IMR-90 (cell line): ENCODE measurements at regions not wholly inside any gene's neighbourhood (a gene's known extent, or its start where the extent isn't known, plus 50 kb on each side); places are given as distances from the start of the nearest gene placed in this dataset.

Experiments used
- ATAC-seq: fragments of 200-7000 bp; cut with Tn5 transposase; 2 replicates; pipeline ENCODE4 v1.9.1; 2020; ENCODE audit warnings: low read depth, mild to moderate bottlenecking, moderate library complexity
- BruUV-seq: library from RNA; stranded (reverse); fragments of 400-500 nt; replicated peaks from 2 replicates; lab custom pipeline; 2021; lab: Mats Ljungman, UMichigan
- CTCF ChIA-PET: fragments of 300-600 bp; formaldehyde crosslinking; extraction: SDS; loops from one replicate; lab custom pipeline; 2021; ENCODE audit warnings: antibody characterized with exemption; lab: Yijun Ruan, JAX
- POLR2A ChIA-PET: fragments of 300-600 bp; sonication (Branson Sonifier 250); formaldehyde crosslinking; loops from one replicate; lab custom pipeline; 2022; ENCODE audit warnings: antibody characterized with exemption; ENCODE audit not compliant: unreplicated experiment; lab: Charles Lee
- DNase-seq: peaks from one replicate; pipeline ENCODE4 v3.0.0; 2013
- H2AFZ ChIP-seq: replicated peaks from 2 replicates; pipeline ENCODE3; 2013; ENCODE audit warnings: low read length, mild to moderate bottlenecking; ENCODE audit not compliant: poor library complexity
- H2AK5ac ChIP-seq: 2 replicates; pipeline ENCODE4 v1.6.1; 2013; ENCODE audit warnings: low read depth, low read length, inconsistent platforms
- H2AK9ac ChIP-seq: replicated peaks from 2 replicates; pipeline ENCODE3; 2013; ENCODE audit warnings: mild to moderate bottlenecking, low read depth, low read length, moderate library complexity; ENCODE audit not compliant: poor library complexity
- H2BK120ac ChIP-seq: 2 replicates; pipeline ENCODE4 v1.6.1; 2013; ENCODE audit warnings: low read depth, low read length, inconsistent platforms
- H2BK15ac ChIP-seq: 3 replicates; pipeline ENCODE4 v1.6.1; 2013; ENCODE audit warnings: low read depth, low read length, inconsistent platforms
- H2BK20ac ChIP-seq: 2 replicates; pipeline ENCODE4 v1.6.1; 2013; ENCODE audit warnings: low read depth, mild to moderate bottlenecking, inconsistent platforms, low read length, moderate library complexity
- H2BK5ac ChIP-seq: 2 replicates; pipeline ENCODE4 v1.6.1; 2013; ENCODE audit warnings: mild to moderate bottlenecking, low read depth, low read length, inconsistent platforms; ENCODE audit not compliant: poor library complexity, severe bottlenecking
- H3K14ac ChIP-seq: replicated peaks from 2 replicates; pipeline ENCODE4 v1.6.1; 2013; ENCODE audit warnings: low read depth, low read length, inconsistent platforms
- H3K18ac ChIP-seq: 2 replicates; pipeline ENCODE4 v1.6.1; 2013; ENCODE audit warnings: low read depth, low read length, control low read depth
- H3K23ac ChIP-seq: 2 replicates; pipeline ENCODE4 v1.6.1; 2013; ENCODE audit warnings: low read depth, low read length, inconsistent platforms
- H3K27ac ChIP-seq: 2 replicates; pipeline ENCODE4 v1.5.1; 2013; ENCODE audit warnings: mild to moderate bottlenecking, control low read depth, low read length; ENCODE audit not compliant: insufficient read depth
- H3K27me3 ChIP-seq: 2 replicates; pipeline ENCODE4 v1.6.1; 2013; ENCODE audit warnings: low read length; ENCODE audit not compliant: control insufficient read depth, insufficient read depth
- H3K36me3 ChIP-seq: 2 replicates; pipeline ENCODE4 v1.6.1; 2013; ENCODE audit warnings: low read length, mixed read lengths; ENCODE audit not compliant: control insufficient read depth, insufficient read depth
- H3K4ac ChIP-seq: 2 replicates; pipeline ENCODE4 v1.6.1; 2013; ENCODE audit warnings: low read depth, low read length, inconsistent platforms
- H3K4me1 ChIP-seq: 2 replicates; pipeline ENCODE4 v1.6.1; 2013; ENCODE audit warnings: low read length, mixed read lengths; ENCODE audit not compliant: control insufficient read depth, insufficient read depth
- H3K4me2 ChIP-seq: 2 replicates; pipeline ENCODE4 v1.6.1; 2013; ENCODE audit warnings: low read depth, mild to moderate bottlenecking, control low read depth, low read length, moderate library complexity
- H3K4me3 ChIP-seq: 2 replicates; pipeline ENCODE4 v1.5.1; 2013; ENCODE audit warnings: low read depth, mild to moderate bottlenecking, control low read depth, low read length, moderate library complexity; ENCODE audit not compliant: insufficient read depth
- H3K56ac ChIP-seq: 2 replicates; pipeline ENCODE4 v1.6.1; 2013; ENCODE audit warnings: low read length, inconsistent platforms; ENCODE audit not compliant: insufficient read depth; ENCODE audit errors: extremely low read depth
- H3K79me1 ChIP-seq, 2 experiments: 2 replicates each; pipeline ENCODE4 v1.6.1; 2013; ENCODE audit warnings: low read length in 2 of 2, inconsistent platforms in 1 of 2, low read depth in 1 of 2
- H3K9ac ChIP-seq: 2 replicates; pipeline ENCODE4 v1.6.1; 2013; ENCODE audit warnings: low read depth, low read length, control low read depth
- H3K9me1 ChIP-seq: 2 replicates; pipeline ENCODE4 v1.6.1; 2013; ENCODE audit warnings: low read length, inconsistent platforms; ENCODE audit not compliant: insufficient read depth
- H3K9me3 ChIP-seq: 2 replicates; pipeline ENCODE4 v1.6.1; 2013; ENCODE audit warnings: low read length; ENCODE audit not compliant: control insufficient read depth, insufficient read depth
- H4K20me1 ChIP-seq: 2 replicates; pipeline ENCODE4 v1.6.1; 2013; ENCODE audit warnings: low read length, inconsistent platforms; ENCODE audit not compliant: insufficient read depth
- H4K5ac ChIP-seq: 2 replicates; pipeline ENCODE4 v1.6.1; 2013; ENCODE audit warnings: mild to moderate bottlenecking, low read depth, low read length, control low read depth
- H4K8ac ChIP-seq, 2 experiments: 2 replicates each; pipeline ENCODE4 v1.6.1; 2013; ENCODE audit warnings: low read depth in 2 of 2, low read length in 2 of 2, control low read depth in 1 of 2, inconsistent platforms in 1 of 2
- H4K91ac ChIP-seq: 2 replicates; pipeline ENCODE4 v1.6.1; 2013; ENCODE audit warnings: low read depth, low read length, inconsistent platforms; ENCODE audit not compliant: insufficient read depth
- BHLHE40 ChIP-seq: fragments of 150-350 bp; IDR thresholded peaks from 2 replicates; pipeline ENCODE4 v1.6.1; 2016; ENCODE audit warnings: mild to moderate bottlenecking, low read depth, low read length
- CEBPB ChIP-seq: IDR thresholded peaks from 2 replicates; pipeline ENCODE4 v1.6.1; 2012; ENCODE audit warnings: low read depth, low read length, improper control_type of control experiment
- FOS ChIP-seq: fragments of 150-350 bp; IDR thresholded peaks from 2 replicates; pipeline ENCODE4 v1.6.1; 2016; ENCODE audit warnings: low read depth, low read length
- RAD21 ChIP-seq: IDR thresholded peaks from 2 replicates; pipeline ENCODE4 v1.6.1; 2012; ENCODE audit warnings: low read length, improper control_type of control experiment
- WGBS, 2 experiments: methylation state at CpG; one replicate each; pipeline versions ENCODE4 v1.1.5 to v1.1.7; 2013; ENCODE audit warnings: missing lambda C conversion rate in 2 of 2; ENCODE audit not compliant: insufficient read length in 1 of 2; ENCODE audit errors: extremely low coverage in 2 of 2; 5-methylcytosine and 5-hydroxymethylcytosine counted together
- dilution Hi-C: fragments of 300-500 bp; cut with HindIII; formaldehyde crosslinking; loops from one replicate; pipeline ENCODE4 v1.14.3; 2018; ENCODE audit warnings: low sequenced_read_pairs; ENCODE audit not compliant: unreplicated experiment
- in situ Hi-C: fragments of 300-500 bp; cut with MboI; formaldehyde crosslinking; loops from 3 replicates; pipeline ENCODE4 v1.14.3; 2019; ENCODE audit warnings: low sequenced_read_pairs, inconsistent platforms, mixed read lengths
- intact Hi-C: fragments of 100-400 bp; cut with micrococcal nuclease; formaldehyde crosslinking; loops from 2 replicates; pipeline ENCODE4 v1.10.0; 2022
- TF ChIP-seq, protein P1 (sequence below): fragments of 150-350 bp; IDR thresholded peaks from 2 replicates; pipeline ENCODE4 v1.6.1; 2017; ENCODE audit warnings: mild to moderate bottlenecking, antibody characterized with exemption, low read length, low read depth

DNA sequence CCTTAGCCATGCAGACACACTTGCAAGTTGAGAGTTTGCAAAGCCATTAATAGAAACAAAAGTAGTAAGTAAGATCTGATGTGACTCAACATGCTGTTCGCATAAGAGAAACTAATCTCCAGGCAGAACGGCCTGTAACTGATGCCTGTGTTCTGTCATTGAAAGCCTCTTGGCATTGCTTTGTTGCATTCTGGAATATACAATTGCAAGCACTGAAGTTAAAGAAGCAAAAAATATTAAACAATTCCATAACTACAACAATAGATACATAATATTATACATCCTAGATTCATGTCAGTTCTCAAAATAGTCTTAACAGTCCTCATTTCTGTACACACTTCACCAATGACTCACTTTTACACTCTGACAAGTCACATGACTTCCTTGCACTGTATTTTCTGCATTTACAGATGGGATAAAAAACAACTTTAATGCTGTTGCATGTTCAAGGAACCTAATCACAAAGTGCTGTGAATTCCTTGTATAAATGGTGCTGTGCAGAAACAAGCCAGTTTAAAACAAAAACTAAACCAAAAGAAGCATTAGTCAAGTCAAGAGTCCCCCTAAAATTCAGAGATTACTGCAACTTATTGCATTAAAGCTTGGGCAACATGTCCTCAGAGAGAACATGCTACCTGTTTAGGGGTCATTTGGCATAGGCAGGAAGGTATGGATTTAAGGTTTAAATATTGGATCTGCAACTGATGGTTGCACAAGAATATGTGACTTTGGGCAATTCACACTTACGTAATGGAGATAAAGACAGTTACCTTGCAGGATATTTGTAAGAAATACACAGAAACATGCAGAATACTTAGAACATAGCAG, 79.5 kb upstream of the SERP2 start:
- TF ChIP-seq RAD21, result no peak
- peak; percentile 35; the same call in 1 of the 2 replicates for TF ChIP-seq BHLHE40
- TF ChIP-seq, protein P1, sequence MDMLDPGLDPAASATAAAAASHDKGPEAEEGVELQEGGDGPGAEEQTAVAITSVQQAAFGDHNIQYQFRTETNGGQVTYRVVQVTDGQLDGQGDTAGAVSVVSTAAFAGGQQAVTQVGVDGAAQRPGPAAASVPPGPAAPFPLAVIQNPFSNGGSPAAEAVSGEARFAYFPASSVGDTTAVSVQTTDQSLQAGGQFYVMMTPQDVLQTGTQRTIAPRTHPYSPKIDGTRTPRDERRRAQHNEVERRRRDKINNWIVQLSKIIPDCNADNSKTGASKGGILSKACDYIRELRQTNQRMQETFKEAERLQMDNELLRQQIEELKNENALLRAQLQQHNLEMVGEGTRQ, result peak; percentile 69
- TF ChIP-seq CEBPB, result peak; percentile 60
- peak; percentile 17; the same call in 1 of the 2 replicates for TF ChIP-seq FOS
- intact Hi-C loops, result no loop called here
- peak overlapping the region; percentile 86; the same call in 1 of the 2 replicates for H4K5ac ChIP-seq
- H3K36me3 ChIP-seq, result no peaks in the 10 kb centered on the region
- ATAC-seq, result peak; percentile 89
- H2BK15ac ChIP-seq, result 0 out of 3 replicates have a peak overlapping the region, but pooled peaks have one; percentile 2
- H3K9ac ChIP-seq, result no peak overlapping the region; the same call in 1 of the 2 replicates
- peak overlapping the region; percentile 66 for H3K14ac ChIP-seq
- no peak overlapping the region for H3K4me3 ChIP-seq
- H3K27ac ChIP-seq, result peak overlapping the region; percentile 75; the same call in 1 of the 2 replicates
- no TSS peak for BruUV-seq
- H2BK20ac ChIP-seq, result no peak overlapping the region
- dilution Hi-C loops, result no loop called here
- H3K9me3 ChIP-seq, result no peaks in the 10 kb centered on the region
- peaks cover 10% of the 10 kb centered on the region for H3K4me1 ChIP-seq
- H2BK120ac ChIP-seq, result peak overlapping the region; percentile 55; the same call in 1 of the 2 replicates
- H2AK9ac ChIP-seq, result no peak overlapping the region
- H4K91ac ChIP-seq, result 0 out of 2 replicates have a peak overlapping the region, but pooled peaks have one; percentile 22
- H2AFZ ChIP-seq, result peak overlapping the region; percentile 76
- ChIA-PET CTCF (interaction anchor here (0.6 kb wide), 1 partner anchor 395 kb away, joined by 4 read pairs; no protein-coding TSS in a partner anchor), POLR2A (no interaction called here)
- in situ Hi-C loops, result no loop called here
- H2BK5ac ChIP-seq, result peak overlapping the region; percentile 33
- peak overlapping the region in 1 of 2 experiments; percentile 53; a peak in 1 of 4 replicates for H4K8ac ChIP-seq
- H3K79me1 ChIP-seq, result no peaks in the 10 kb centered on the region
- whole genome bisulfite sequencing, 2 experiments, result no CpG with 5 or more reads among the region's 3 CpGs
- H3K4me2 ChIP-seq, result peak overlapping the region; percentile 84
- peaks cover 2% of the 10 kb centered on the region; the same call in 1 of the 2 replicates for H3K27me3 ChIP-seq
- no peak overlapping the region for H3K4ac ChIP-seq
- H3K23ac ChIP-seq, result no peak overlapping the region
- H2AK5ac ChIP-seq, result no peak overlapping the region
- peak overlapping the region; percentile 22; the same call in 1 of the 2 replicates for H3K18ac ChIP-seq
- 0 out of 2 replicates have a peak, but pooled peaks cover 3% of the 10 kb centered on the region for H4K20me1 ChIP-seq
- peaks cover 8% of the 10 kb centered on the region for H3K9me1 ChIP-seq
- no peak overlapping the region for H3K56ac ChIP-seq
- DNase-seq, result peak; percentile 72
